ENCODE measurements at regions not wholly inside any gene's neighbourhood (a gene's known extent, or its start where the extent isn't known, plus 50 kb on each side); places are given as distances from the start of the nearest gene placed in this dataset.

DNA sequence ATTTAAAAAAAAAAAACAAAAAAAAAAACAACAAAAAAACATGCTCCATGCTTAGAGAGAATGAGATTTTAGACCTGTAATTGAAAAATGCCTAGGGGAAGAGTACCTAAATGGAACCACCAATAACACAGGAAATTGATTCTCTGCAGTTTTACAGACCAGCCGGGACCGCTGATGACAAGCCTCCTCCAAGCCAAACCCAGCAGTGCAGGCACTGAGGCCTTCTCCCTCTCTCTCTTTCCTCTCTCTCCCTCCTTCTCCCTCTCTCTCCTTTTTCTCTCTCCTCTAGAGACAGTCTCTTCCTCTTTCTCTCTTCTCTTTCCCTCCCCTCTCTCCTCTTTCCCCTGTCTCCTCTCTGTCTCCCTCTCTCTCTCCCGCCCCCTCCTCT is 228.8 kb upstream of the COPS8 start:
- no TSS peak for BruUV-seq (replicated peaks)
- Histone ChIP-seq H3K27me3 (ENCODE audit: control insufficient read depth in 2 of 2, insufficient read depth in 2 of 2, low read length in 2 of 2) (peaks cover 0 to 7% of the 10 kb centered on the region in 2 experiments; a peak in 1 of 5 replicates), H3K9ac (ENCODE audit: insufficient read depth in 1 of 2, low read depth in 2 of 2, low read length in 2 of 2) (no peak overlapping the region), H3K79me2 (ENCODE audit: control insufficient read depth, insufficient read depth, low read length) (no peaks in the 10 kb centered on the region), H4K20me1 (replicated peaks; ENCODE audit: control insufficient read depth, insufficient read depth, low read length) (no peaks in the 10 kb centered on the region), H3K27ac (ENCODE audit: extremely low read depth, low read depth, low read length) (no peak overlapping the region), H3K9me1 (ENCODE audit: control insufficient read depth, insufficient read depth, low read length) (no peaks in the 10 kb centered on the region), H3K4me1 (replicated peaks in 1 of 2; ENCODE audit: control insufficient read depth in 2 of 2, insufficient read depth in 2 of 2, low read length in 2 of 2) (no peaks in the 10 kb centered on the region; a peak in 1 of 5 replicates), H3K4me2 (ENCODE audit: insufficient read depth, low read length) (no peak overlapping the region), H3K36me3 (ENCODE audit: control insufficient read depth, insufficient read depth, low read length) (no peaks in the 10 kb centered on the region), H2AFZ (ENCODE audit: low read depth, low read length) (no peak overlapping the region), H3K4me3 (no peak overlapping the region), H3K9me3 (replicated peaks; ENCODE audit: control insufficient read depth, insufficient read depth, low read depth, low read length) (no peaks in the 10 kb centered on the region)
- POLR2A ChIA-PET: no interaction called here
- ATAC-seq (no peak), FAIRE-seq (no peak), DNase-seq (ENCODE audit: extremely low read depth in 1 of 4, low spot score in 3 of 4) (no peak)
- TF ChIP-seq SAFB2 (IDR thresholded peaks at IDR 0.05; ENCODE audit: borderline replicate concordance, low read depth, low read length, severe bottlenecking) (no peak), EWSR1 (IDR thresholded peaks at IDR 0.05; ENCODE audit: borderline replicate concordance, low read depth, partially characterized antibody) (no peak), MAFG (tag; conservative IDR thresholded peaks at IDR 0.05) (no peak), ZSCAN29 (IDR thresholded peaks at IDR 0.05) (no peak)
- TF ChIP-seq, protein P1, sequence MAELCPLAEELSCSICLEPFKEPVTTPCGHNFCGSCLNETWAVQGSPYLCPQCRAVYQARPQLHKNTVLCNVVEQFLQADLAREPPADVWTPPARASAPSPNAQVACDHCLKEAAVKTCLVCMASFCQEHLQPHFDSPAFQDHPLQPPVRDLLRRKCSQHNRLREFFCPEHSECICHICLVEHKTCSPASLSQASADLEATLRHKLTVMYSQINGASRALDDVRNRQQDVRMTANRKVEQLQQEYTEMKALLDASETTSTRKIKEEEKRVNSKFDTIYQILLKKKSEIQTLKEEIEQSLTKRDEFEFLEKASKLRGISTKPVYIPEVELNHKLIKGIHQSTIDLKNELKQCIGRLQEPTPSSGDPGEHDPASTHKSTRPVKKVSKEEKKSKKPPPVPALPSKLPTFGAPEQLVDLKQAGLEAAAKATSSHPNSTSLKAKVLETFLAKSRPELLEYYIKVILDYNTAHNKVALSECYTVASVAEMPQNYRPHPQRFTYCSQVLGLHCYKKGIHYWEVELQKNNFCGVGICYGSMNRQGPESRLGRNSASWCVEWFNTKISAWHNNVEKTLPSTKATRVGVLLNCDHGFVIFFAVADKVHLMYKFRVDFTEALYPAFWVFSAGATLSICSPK (IDR thresholded peaks at IDR 0.05; ENCODE audit: borderline replicate concordance): no peak
- 0% methylated on average over 1 of the region's 3 CpGs for WGBS (ENCODE audit: insufficient coverage, low coverage, missing lambda C conversion rate)
- in situ Hi-C loops (cut with MboI) (no loop called here), intact Hi-C loops (cut with micrococcal nuclease) (no loop called here)
- CTCF ChIA-PET (ENCODE audit: low intra/inter-chr PET ratio): no interaction called here

All from K562 (cell line).